Testis (tissue), 2 donors: ENCODE measurements at regions not wholly inside any gene's neighbourhood (a gene's known extent, or its start where the extent isn't known, plus 50 kb on each side); places are given as distances from the start of the nearest gene placed in this dataset.

Experiments
- CTCF ChIP-seq, 3 experiments: fragments of 450-650 bp in 2 of 3; fragments of 200-600 bp in 1 of 3; sonication (generic) in 1 of 3; IDR thresholded peaks; one replicate each; pipeline ENCODE4 v1.5.1; 2016 to 2019; ENCODE audit warnings: antibody characterized with exemption in 3 of 3, mild to moderate bottlenecking in 2 of 3, moderate library complexity in 1 of 3
- POLR2A ChIP-seq: fragments of 450-650 bp; IDR thresholded peaks from one replicate; pipeline ENCODE4 v1.6.1; 2017; ENCODE audit warnings: antibody characterized with exemption, mild to moderate bottlenecking, moderate library complexity

DNA sequence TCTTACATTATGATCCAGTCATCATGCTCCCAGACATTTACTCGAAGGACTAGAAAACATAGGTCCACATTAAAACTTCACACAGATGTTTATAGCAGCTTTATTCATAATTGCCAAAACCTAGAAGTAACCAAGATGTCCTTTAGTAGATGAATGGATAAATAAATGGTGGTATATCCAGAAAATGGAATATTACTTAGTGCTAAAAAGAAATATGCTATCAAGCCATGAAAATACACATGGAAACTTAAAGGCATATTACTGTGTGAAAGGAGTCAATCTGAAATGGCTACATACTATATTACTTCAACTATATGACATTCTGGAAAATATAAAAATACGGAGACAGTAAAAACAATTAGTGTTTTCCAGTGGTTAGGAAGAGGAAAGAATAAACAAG is 1039.1 kb upstream of the INTU start:
- no peak for TF ChIP-seq POLR2A
- TF ChIP-seq CTCF (IDR thresholded peaks at IDR 0.05): no peak
